LNCaP clone FGC (cell line): ENCODE measurements at regions not wholly inside any gene's neighbourhood (a gene's known extent, or its start where the extent isn't known, plus 50 kb on each side); places are given as distances from the start of the nearest gene placed in this dataset.

Experiments used
- DNase-seq: peaks from one replicate; pipeline ENCODE4 v3.0.0-alpha.2; 2011; ENCODE audit warnings: low read depth
- H3K4me3 ChIP-seq: 2 replicates; pipeline ENCODE4 v1.5.1; 2011; ENCODE audit warnings: mild to moderate bottlenecking, low read depth, low read length, control low read depth
- TF ChIP-seq, protein P1 (sequence below): IDR thresholded peaks from 2 replicates; pipeline ENCODE4 v1.5.1; 2012; ENCODE audit warnings: mild to moderate bottlenecking; ENCODE audit not compliant: control insufficient read depth, insufficient read depth; ENCODE audit errors: extremely low read depth

DNA sequence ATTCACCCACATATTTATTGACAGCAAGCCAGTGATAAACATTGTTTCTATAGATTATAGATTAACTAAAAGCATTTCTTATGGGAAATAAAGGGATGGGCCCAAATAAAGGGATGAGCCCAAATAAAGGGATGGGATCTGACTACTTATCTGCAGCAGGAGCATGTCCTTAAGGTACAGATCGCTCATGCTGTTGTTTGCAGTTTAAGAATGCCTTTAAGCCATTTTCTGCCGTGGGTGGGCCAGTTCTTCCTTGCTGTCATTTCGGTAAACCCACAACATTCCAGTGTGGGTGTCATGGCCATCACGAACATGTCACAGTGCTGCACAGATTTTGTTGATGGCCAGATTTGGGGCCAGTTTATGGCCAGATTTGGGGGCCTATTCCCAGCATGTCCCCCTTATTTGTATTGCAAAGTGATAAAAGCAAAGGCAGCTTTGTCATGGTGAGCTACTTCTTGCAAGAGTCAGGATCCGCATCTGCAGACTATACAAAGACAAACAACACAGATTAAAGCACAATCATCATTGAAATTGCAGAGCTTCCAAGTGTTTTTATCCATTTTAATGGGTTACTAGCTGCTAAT, 700.7 kb downstream of the LRFN5 start:
- H3K4me3 ChIP-seq: no peak overlapping the region
- TF ChIP-seq, protein P1, sequence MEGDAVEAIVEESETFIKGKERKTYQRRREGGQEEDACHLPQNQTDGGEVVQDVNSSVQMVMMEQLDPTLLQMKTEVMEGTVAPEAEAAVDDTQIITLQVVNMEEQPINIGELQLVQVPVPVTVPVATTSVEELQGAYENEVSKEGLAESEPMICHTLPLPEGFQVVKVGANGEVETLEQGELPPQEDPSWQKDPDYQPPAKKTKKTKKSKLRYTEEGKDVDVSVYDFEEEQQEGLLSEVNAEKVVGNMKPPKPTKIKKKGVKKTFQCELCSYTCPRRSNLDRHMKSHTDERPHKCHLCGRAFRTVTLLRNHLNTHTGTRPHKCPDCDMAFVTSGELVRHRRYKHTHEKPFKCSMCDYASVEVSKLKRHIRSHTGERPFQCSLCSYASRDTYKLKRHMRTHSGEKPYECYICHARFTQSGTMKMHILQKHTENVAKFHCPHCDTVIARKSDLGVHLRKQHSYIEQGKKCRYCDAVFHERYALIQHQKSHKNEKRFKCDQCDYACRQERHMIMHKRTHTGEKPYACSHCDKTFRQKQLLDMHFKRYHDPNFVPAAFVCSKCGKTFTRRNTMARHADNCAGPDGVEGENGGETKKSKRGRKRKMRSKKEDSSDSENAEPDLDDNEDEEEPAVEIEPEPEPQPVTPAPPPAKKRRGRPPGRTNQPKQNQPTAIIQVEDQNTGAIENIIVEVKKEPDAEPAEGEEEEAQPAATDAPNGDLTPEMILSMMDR: no peak
- DNase-seq: no peak

DNA sequence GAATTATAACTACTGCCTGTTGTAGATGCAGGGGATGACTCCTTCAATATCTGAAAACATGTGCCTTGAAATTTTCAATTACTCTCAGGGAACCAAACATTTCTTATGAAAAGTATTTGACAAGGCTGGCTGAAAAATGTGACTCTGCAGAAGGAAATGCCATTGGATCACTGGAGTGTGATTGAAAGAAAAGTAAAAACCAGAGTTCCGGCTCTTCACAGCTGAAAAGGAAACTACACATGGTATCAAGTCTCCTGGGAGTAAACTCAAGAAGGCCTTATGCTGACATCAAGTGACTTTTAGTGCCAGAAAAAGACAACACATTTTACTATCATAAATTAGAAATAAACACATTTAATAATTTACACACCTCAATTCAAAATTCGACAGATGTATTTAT, 693.0 kb downstream of the LRFN5 start:
- no peak for DNase-seq
- no peak overlapping the region for H3K4me3 ChIP-seq
- TF ChIP-seq, protein P1: no peak

DNA sequence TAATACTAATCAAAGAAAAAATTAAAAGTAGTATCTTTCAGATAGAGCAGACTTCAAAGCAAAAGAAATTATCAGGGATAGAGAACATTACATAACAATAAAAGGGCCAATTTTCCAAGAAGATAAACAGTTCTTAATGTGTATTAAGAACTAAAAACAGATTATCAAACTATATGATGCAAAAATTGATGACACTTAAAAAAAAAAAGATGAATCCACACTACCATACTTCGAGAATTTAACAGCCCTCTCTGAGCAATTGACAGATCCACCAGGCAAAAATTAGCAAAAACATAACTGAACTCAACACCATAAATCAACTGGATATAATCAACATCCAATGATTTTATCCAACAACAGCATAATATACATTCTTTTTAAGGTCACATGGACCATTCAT, 686.5 kb downstream of the LRFN5 start:
- DNase-seq: no peak
- TF ChIP-seq, protein P1: no peak
- H3K4me3 ChIP-seq: no peak overlapping the region

DNA sequence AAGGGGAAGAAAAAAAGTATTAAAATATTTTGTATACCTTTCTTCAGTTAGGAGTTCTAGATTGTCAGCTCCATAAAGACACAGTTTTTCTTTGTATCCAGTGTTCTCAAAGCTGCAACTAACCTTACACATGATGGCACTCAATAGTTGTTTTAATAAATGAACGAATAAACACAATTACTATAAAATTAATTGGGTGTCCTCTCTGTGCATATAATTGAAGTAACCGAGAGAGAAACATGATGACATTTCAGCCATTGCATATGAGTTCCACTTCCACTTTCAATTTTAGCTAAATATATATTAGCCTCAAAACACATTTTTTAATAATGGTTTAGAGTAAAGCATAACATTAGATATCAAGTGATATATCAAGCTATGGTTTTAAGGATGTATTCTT, 671.2 kb downstream of the LRFN5 start:
- no peak overlapping the region for H3K4me3 ChIP-seq
- no peak for DNase-seq
- TF ChIP-seq, protein P1: peak; percentile 24; the same call in 1 of the 2 replicates

DNA sequence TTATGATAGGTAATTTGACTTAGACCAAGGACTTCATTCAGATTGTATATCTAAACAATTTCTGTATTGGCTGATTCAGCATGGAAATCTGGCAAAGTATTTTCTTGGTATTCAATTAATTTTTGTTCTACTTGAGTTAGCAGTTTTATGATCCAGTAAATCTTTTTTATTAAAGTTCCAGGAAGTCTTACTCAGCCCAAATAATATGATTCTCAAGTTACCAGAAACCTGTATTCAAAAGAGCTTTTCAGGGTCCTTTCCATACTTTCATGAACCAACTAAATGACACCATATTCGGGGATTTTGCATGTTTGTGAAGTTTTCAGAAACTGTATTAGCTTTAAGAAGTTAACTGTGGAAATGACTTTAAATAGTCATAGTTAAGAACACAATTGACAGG, 662.6 kb downstream of the LRFN5 start:
- TF ChIP-seq, protein P1: no peak
- no peak overlapping the region for H3K4me3 ChIP-seq
- DNase-seq: no peak

DNA sequence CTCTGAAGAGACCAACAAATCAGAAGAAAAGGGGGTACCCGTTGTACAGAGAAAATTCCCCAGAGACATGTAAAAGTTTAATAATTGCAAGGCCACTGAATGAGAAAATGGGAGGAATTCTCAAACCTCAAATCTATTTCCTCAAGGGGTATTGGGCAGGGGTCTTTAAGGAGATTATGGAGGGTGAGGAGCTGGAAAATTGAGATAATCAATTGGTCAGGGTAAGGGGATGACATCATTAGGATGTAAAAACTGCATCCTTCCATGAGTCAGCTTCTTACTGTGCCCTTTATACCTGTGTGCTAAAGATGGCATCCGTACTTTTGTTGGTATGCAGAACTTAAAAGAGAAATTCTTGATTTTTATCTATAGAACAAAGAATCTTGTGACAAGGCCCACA, 641.5 kb downstream of the LRFN5 start:
- DNase-seq: no peak
- TF ChIP-seq, protein P1: no peak
- no peak overlapping the region for H3K4me3 ChIP-seq

DNA sequence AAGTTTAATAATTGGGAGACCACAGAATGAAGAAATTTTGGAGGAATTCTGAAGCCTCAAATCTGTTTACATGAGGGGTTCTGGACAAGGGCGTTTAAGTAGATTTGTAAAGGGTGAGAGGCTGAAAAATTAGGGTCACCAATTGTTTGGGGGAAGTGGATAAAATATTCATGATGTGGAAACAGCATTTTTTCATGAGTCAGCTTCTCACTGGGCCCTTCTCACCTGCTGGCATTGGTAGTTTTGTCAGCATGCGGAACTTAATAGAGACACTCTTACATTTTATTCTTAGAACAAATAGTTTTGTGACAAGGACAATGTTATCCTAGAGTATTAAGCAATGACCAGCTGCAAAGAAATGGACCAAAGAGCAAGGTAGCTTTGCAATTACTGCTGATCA, 634.4 kb downstream of the LRFN5 start:
- TF ChIP-seq, protein P1: no peak
- DNase-seq: no peak

More for the DNA sequence above, 634.4 kb downstream of the LRFN5 start:
- no peak overlapping the region for H3K4me3 ChIP-seq
